H1 (cell line): ENCODE measurements at regions not wholly inside any gene's neighbourhood (a gene's known extent, or its start where the extent isn't known, plus 50 kb on each side); places are given as distances from the start of the nearest gene placed in this dataset.

Experiments used
- CTCF ChIA-PET: fragments of 300-600 bp; sonication (Branson Sonifier 250); formaldehyde crosslinking; loops from one replicate; lab custom pipeline; 2021; ENCODE audit not compliant: partially characterized antibody; lab: Charles Lee
- POLR2A ChIA-PET: fragments of 300-600 bp; sonication (Branson Sonifier 250); formaldehyde crosslinking; loops from one replicate; lab custom pipeline; 2021; ENCODE audit warnings: inconsistent platforms; ENCODE audit not compliant: partially characterized antibody; lab: Charles Lee
- DNase-seq, 2 experiments: peaks; one replicate each; pipeline versions ENCODE4 v3.0.0 to v3.0.0-alpha.2; 2010 to 2022; ENCODE audit warnings: low spot score in 2 of 2, low read depth in 1 of 2, mixed read lengths in 1 of 2
- FAIRE-seq: peaks from 2 replicates; lab custom pipeline; 2011; peaks lifted over from hg19 to GRCh38; lab: Jason Lieb, UNC
- H2AFZ ChIP-seq: 2 replicates; pipeline ENCODE4 v1.8.1; 2012; ENCODE audit warnings: low read length, inconsistent platforms
- H2AK5ac ChIP-seq: 2 replicates; pipeline ENCODE4 v1.6.1; 2013; ENCODE audit warnings: low read depth, low read length
- H2BK120ac ChIP-seq: replicated peaks from 2 replicates; pipeline ENCODE3; 2013; ENCODE audit warnings: low read depth, low read length, inconsistent platforms
- H2BK12ac ChIP-seq: 2 replicates; pipeline ENCODE4 v1.6.1; 2013; ENCODE audit warnings: low read depth, low read length
- H2BK15ac ChIP-seq: 2 replicates; pipeline ENCODE4 v1.6.1; 2013; ENCODE audit warnings: low read length
- H2BK20ac ChIP-seq: 2 replicates; pipeline ENCODE4 v1.6.1; 2013; ENCODE audit warnings: low read length
- H2BK5ac ChIP-seq: 2 replicates; pipeline ENCODE4 v1.6.1; 2013; ENCODE audit warnings: low read depth, low read length
- H3K14ac ChIP-seq: 2 replicates; pipeline ENCODE4 v1.6.1; 2013; ENCODE audit warnings: inconsistent platforms; ENCODE audit not compliant: insufficient read length
- H3K18ac ChIP-seq: 2 replicates; pipeline ENCODE4 v1.6.1; 2013; ENCODE audit warnings: low read length; ENCODE audit errors: extremely low read depth
- H3K23ac ChIP-seq: 2 replicates; pipeline ENCODE4 v1.6.1; 2013; ENCODE audit warnings: inconsistent platforms; ENCODE audit not compliant: insufficient read length
- H3K23me2 ChIP-seq: 2 replicates; pipeline ENCODE4 v1.6.1; 2013; ENCODE audit warnings: low read depth, low read length
- H3K27ac ChIP-seq: 2 replicates; pipeline ENCODE4 v1.6.1; 2011; ENCODE audit warnings: low read depth, low read length, inconsistent platforms
- H3K27me3 ChIP-seq, 4 experiments: replicated peaks in 1 of 4; 1 replicate in 1 of 4; 2 replicates in 3 of 4; pipeline versions ENCODE4 v1.6.1 to v1.8.1; 2011 to 2013; ENCODE audit warnings: low read length in 3 of 4, mild to moderate bottlenecking in 3 of 4, inconsistent platforms in 2 of 4, mixed read lengths in 2 of 4, moderate library complexity in 1 of 4; ENCODE audit not compliant: control insufficient read depth in 3 of 4, insufficient read depth in 3 of 4; ENCODE audit errors: extremely low read depth in 1 of 4
- H3K36me3 ChIP-seq, 4 experiments: 2 replicates each; pipeline versions ENCODE4 v1.6.1 to v1.8.1; 2011 to 2013; ENCODE audit warnings: mild to moderate bottlenecking in 4 of 4, low read length in 3 of 4, moderate library complexity in 2 of 4, control low read depth in 1 of 4, inconsistent platforms in 1 of 4; ENCODE audit not compliant: insufficient read depth in 4 of 4, control insufficient read depth in 2 of 4
- H3K4ac ChIP-seq: replicated peaks from 2 replicates; pipeline ENCODE3; 2013; ENCODE audit warnings: low read length, low read depth, mixed read lengths, inconsistent platforms; ENCODE audit not compliant: insufficient read length
- H3K4me1 ChIP-seq, 4 experiments: replicated peaks in 1 of 4; 1 replicate in 1 of 4; 2 replicates in 3 of 4; pipeline versions ENCODE4 v1.6.1 to v1.8.1; 2011 to 2013; ENCODE audit warnings: low read length in 3 of 4, inconsistent platforms in 2 of 4, mixed read lengths in 1 of 4; ENCODE audit not compliant: insufficient read depth in 4 of 4, control insufficient read depth in 3 of 4
- H3K4me2 ChIP-seq, 2 experiments: 2 replicates each; pipeline versions ENCODE4 v1.6.1 to v1.8.1; 2011 to 2013; ENCODE audit warnings: low read depth in 2 of 2, low read length in 2 of 2, control low read depth in 1 of 2, inconsistent platforms in 1 of 2, mild to moderate bottlenecking in 1 of 2; ENCODE audit not compliant: insufficient read depth in 1 of 2
- H3K4me3 ChIP-seq, 4 experiments: fragments of 200-600, 300-600 bp in 1 of 4; sonication (generic), shearing (Covaris generic), sonication (Bioruptor Twin) in 1 of 4; 2 replicates each; pipeline versions ENCODE4 v1.5.1 to v1.8.1; 2011 to 2016; ENCODE audit warnings: low read length in 4 of 4, low read depth in 3 of 4, control low read depth in 2 of 4, inconsistent platforms in 2 of 4, mild to moderate bottlenecking in 2 of 4, mixed read lengths in 1 of 4, moderate library complexity in 1 of 4; ENCODE audit not compliant: insufficient read depth in 2 of 4; ENCODE audit errors: extremely low read depth in 1 of 4
- H3K56ac ChIP-seq: replicated peaks from 2 replicates; pipeline ENCODE3; 2013; ENCODE audit warnings: low read depth, mild to moderate bottlenecking, mixed read lengths, low read length, inconsistent platforms; ENCODE audit not compliant: insufficient read length
- H3K79me1 ChIP-seq: 2 replicates; pipeline ENCODE4 v1.6.1; 2013; ENCODE audit warnings: low read depth, low read length, control low read depth
- H3K79me2 ChIP-seq, 2 experiments: 2 replicates each; pipeline versions ENCODE4 v1.6.1 to v1.8.1; 2012 to 2013; ENCODE audit warnings: low read length in 2 of 2, mild to moderate bottlenecking in 2 of 2, inconsistent platforms in 1 of 2; ENCODE audit not compliant: insufficient read depth in 2 of 2, control insufficient read depth in 1 of 2
- H3K9ac ChIP-seq, 4 experiments: replicated peaks in 1 of 4; 1 replicate in 1 of 4; 2 replicates in 3 of 4; pipeline versions ENCODE4 v1.6.1 to v1.8.1; 2011 to 2013; ENCODE audit warnings: low read depth in 3 of 4, low read length in 3 of 4, control low read depth in 2 of 4, mild to moderate bottlenecking in 2 of 4, moderate library complexity in 2 of 4, inconsistent platforms in 1 of 4; ENCODE audit errors: extremely low read depth in 1 of 4
- H3K9me3 ChIP-seq, 2 experiments: 2 replicates each; pipeline versions ENCODE4 v1.6.1 to v1.8.1; 2012 to 2013; ENCODE audit warnings: mild to moderate bottlenecking in 2 of 2, moderate library complexity in 2 of 2, control low read depth in 1 of 2, inconsistent platforms in 1 of 2, low read depth in 1 of 2, low read length in 1 of 2, mixed read lengths in 1 of 2; ENCODE audit not compliant: insufficient read depth in 2 of 2
- H4K20me1 ChIP-seq, 2 experiments: replicated peaks in 1 of 2; 2 replicates each; pipeline versions ENCODE3 to v1.8.1; 2011 to 2013; ENCODE audit warnings: inconsistent platforms in 2 of 2, low read length in 2 of 2, mild to moderate bottlenecking in 1 of 2; ENCODE audit not compliant: insufficient read depth in 2 of 2, control insufficient read depth in 1 of 2
- H4K5ac ChIP-seq: 2 replicates; pipeline ENCODE4 v1.6.1; 2013; ENCODE audit warnings: low read length, low read depth, mixed read lengths, inconsistent platforms; ENCODE audit not compliant: insufficient read length
- H4K8ac ChIP-seq: 2 replicates; pipeline ENCODE4 v1.8.0; 2013; ENCODE audit warnings: mild to moderate bottlenecking, moderate library complexity, low read length, inconsistent platforms; ENCODE audit not compliant: insufficient read depth; ENCODE audit errors: extremely low read depth
- H4K91ac ChIP-seq: replicated peaks from 2 replicates; pipeline ENCODE3; 2013; ENCODE audit warnings: low read length, mixed read lengths, inconsistent platforms; ENCODE audit not compliant: insufficient read length
- CBX5 ChIP-seq: fragments of 300-800, 300-1000 bp; sonication (generic); IDR thresholded peaks from 2 replicates; pipeline ENCODE4 v1.7.1; 2016; ENCODE audit warnings: antibody characterized with exemption, low read length, low read depth
- MAX ChIP-seq: IDR thresholded peaks from 2 replicates; pipeline ENCODE4 v1.6.1; 2012; ENCODE audit warnings: inconsistent platforms
- RNF2 ChIP-seq: fragments of 200-900, 300-1000 bp; sonication (generic); IDR thresholded peaks from 2 replicates; pipeline ENCODE4 v1.7.1; 2016; ENCODE audit warnings: borderline replicate concordance, low read depth, mild to moderate bottlenecking, antibody characterized with exemption, low read length; ENCODE audit not compliant: poor library complexity, severe bottlenecking; ENCODE audit errors: missing control alignments
- SIN3A ChIP-seq, 2 experiments: IDR thresholded peaks in 1 of 2; conservative IDR thresholded peaks in 1 of 2; 2 replicates each; pipeline ENCODE4 v1.6.1; 2011 to 2012; ENCODE audit warnings: low read length in 2 of 2, improper control_type of control experiment in 1 of 2, low read depth in 1 of 2, mild to moderate bottlenecking in 1 of 2
- SIRT6 ChIP-seq: IDR thresholded peaks from one replicate; pipeline ENCODE4 v1.7.1; 2012; ENCODE audit warnings: low read length, inconsistent platforms
- SIX5 ChIP-seq: IDR thresholded peaks from 2 replicates; pipeline ENCODE4 v1.6.1; 2011; ENCODE audit warnings: mild to moderate bottlenecking, low read depth, low read length
- TBP ChIP-seq: IDR thresholded peaks from 2 replicates; pipeline ENCODE4 v1.6.1; 2011; ENCODE audit warnings: low read depth, low read length, improper control_type of control experiment
- TCF12 ChIP-seq: IDR thresholded peaks from 2 replicates; pipeline ENCODE4 v1.6.1; 2011; ENCODE audit warnings: low read depth, mild to moderate bottlenecking, low read length

GRCh38 chr5:93151121-93151520, 429.9 kb downstream of the NR2F1-AS1 start:
- Histone ChIP-seq H2AK5ac (no peak overlapping the region), H3K4me2 (no peak overlapping the region), H3K4ac (no peak overlapping the region), H2BK20ac (no peak overlapping the region), H2AFZ (no peak overlapping the region), H2BK12ac (no peak overlapping the region), H3K18ac (no peak overlapping the region), H3K56ac (no peak overlapping the region), H3K23ac (no peak overlapping the region), H3K79me1 (no peaks in the 10 kb centered on the region), H3K9me3 (no peaks in the 10 kb centered on the region), H3K14ac (no peak overlapping the region), H2BK120ac (no peak overlapping the region), H3K27me3 (no peaks in the 10 kb centered on the region), H2BK5ac (no peak overlapping the region), H2BK15ac (no peak overlapping the region), H4K91ac (no peak overlapping the region), H3K9ac (no peak overlapping the region), H3K4me1 (no peaks in the 10 kb centered on the region), H3K36me3 (no peaks in the 10 kb centered on the region), H4K8ac (no peak overlapping the region), H3K79me2 (no peaks in the 10 kb centered on the region), H4K5ac (no peak overlapping the region), H3K27ac (no peak overlapping the region), H3K23me2 (no peaks in the 10 kb centered on the region), H4K20me1 (no peaks in the 10 kb centered on the region), H3K4me3 (no peak overlapping the region)
- ChIA-PET POLR2A (no interaction called here), CTCF (no interaction called here)
- DNase-seq (no peak), FAIRE-seq (no peak)
- TF ChIP-seq TCF12 (no peak), MAX (no peak), SIRT6 (no peak), SIN3A (conservative IDR thresholded peaks at IDR 0.05 in 1 of 2, IDR thresholded peaks at IDR 0.05 in 1 of 2; ENCODE audit: low read depth in 1 of 2, low read length in 2 of 2) (no peak), TBP (no peak), CBX5 (no peak), RNF2 (no peak), SIX5 (no peak)
